Chondrocyte (in vitro differentiated cells): ENCODE measurements at regions not wholly inside any gene's neighbourhood (a gene's known extent, or its start where the extent isn't known, plus 50 kb on each side); places are given as distances from the start of the nearest gene placed in this dataset.

Experiments
- DNase-seq: peaks from one replicate; pipeline ENCODE4 v3.0.0; 2021; ENCODE audit warnings: mixed read lengths, low spot score
- H3K27ac Mint-ChIP-seq: one replicate; pipeline ENCODE4 v1.8.0; 2021; ENCODE audit warnings: mild to moderate bottlenecking, moderate library complexity, mixed read lengths; ENCODE audit not compliant: unreplicated experiment
- H3K27me3 Mint-ChIP-seq: 2 replicates; pipeline ENCODE4 v1.8.0; 2021; ENCODE audit warnings: low read depth, mixed read lengths
- H3K36me3 Mint-ChIP-seq: 2 replicates; pipeline ENCODE4 v1.8.0; 2021; ENCODE audit warnings: low read depth, mixed read lengths
- H3K4me1 Mint-ChIP-seq: 2 replicates; pipeline ENCODE4 v1.8.0; 2021; ENCODE audit warnings: low read depth, mild to moderate bottlenecking, mixed read lengths
- H3K4me3 Mint-ChIP-seq: one replicate; pipeline ENCODE4 v1.8.0; 2021; ENCODE audit warnings: mild to moderate bottlenecking, moderate library complexity, mixed read lengths; ENCODE audit not compliant: unreplicated experiment
- H3K9me3 Mint-ChIP-seq: 2 replicates; pipeline ENCODE4 v1.8.0; 2021; ENCODE audit warnings: low read depth, mixed read lengths
- CTCF ChIP-seq: fragments of 200-600 bp; sonication (generic); IDR thresholded peaks from 2 replicates; pipeline ENCODE4 v1.5.0; 2021; ENCODE audit warnings: antibody characterized with exemption, mild to moderate bottlenecking, moderate library complexity

GRCh38 chr12:114767084-114767760 is 83.2 kb upstream of the TBX3 start:
- Mint-ChIP-seq H3K4me1 (no peaks in the 10 kb centered on the region), H3K36me3 (no peaks in the 10 kb centered on the region), H3K27me3 (peaks cover 5% of the 10 kb centered on the region), H3K4me3 (no peak overlapping the region), H3K9me3 (no peaks in the 10 kb centered on the region), H3K27ac (no peak overlapping the region)
- DNase-seq: no peak
- no peak for TF ChIP-seq CTCF

GRCh38 chr12:114765960-114766691 is 82.2 kb upstream of the TBX3 start:
- Mint-ChIP-seq H3K36me3 (no peaks in the 10 kb centered on the region), H3K27ac (no peak overlapping the region), H3K9me3 (no peaks in the 10 kb centered on the region), H3K4me3 (no peak overlapping the region), H3K4me1 (no peaks in the 10 kb centered on the region), H3K27me3 (peaks cover 5% of the 10 kb centered on the region)
- no peak for DNase-seq
- no peak for TF ChIP-seq CTCF

- Mint-ChIP-seq H3K4me1 (no peaks in the 10 kb centered on the region), H3K9me3 (no peaks in the 10 kb centered on the region), H3K27me3 (peaks cover 5% of the 10 kb centered on the region), H3K36me3 (no peaks in the 10 kb centered on the region), H3K4me3 (no peak overlapping the region), H3K27ac (no peak overlapping the region)
- no peak for TF ChIP-seq CTCF
- DNase-seq: no peak
These were observed 80.5 kb upstream of the TBX3 start for GRCh38 chr12:114764510-114764909.

- no peak overlapping the region for H3K27ac Mint-ChIP-seq
- H3K4me3 Mint-ChIP-seq: no peak overlapping the region
- no peak for TF ChIP-seq CTCF
- no peaks in the 10 kb centered on the region for H3K4me1 Mint-ChIP-seq
- no peak for DNase-seq
- peaks cover 5% of the 10 kb centered on the region for H3K27me3 Mint-ChIP-seq
- H3K9me3 Mint-ChIP-seq: no peaks in the 10 kb centered on the region
- H3K36me3 Mint-ChIP-seq: no peaks in the 10 kb centered on the region
These were observed 78.6 kb upstream of the TBX3 start for GRCh38 chr12:114762490-114763110.

GRCh38 chr12:114760151-114760877 is 76.3 kb upstream of the TBX3 start:
- H3K36me3 Mint-ChIP-seq: no peaks in the 10 kb centered on the region
- DNase-seq: no peak
- TF ChIP-seq CTCF: no peak
- no peaks in the 10 kb centered on the region for H3K9me3 Mint-ChIP-seq
- H3K27me3 Mint-ChIP-seq: no peaks in the 10 kb centered on the region
- H3K27ac Mint-ChIP-seq: no peak overlapping the region
- H3K4me1 Mint-ChIP-seq: no peaks in the 10 kb centered on the region
- no peak overlapping the region for H3K4me3 Mint-ChIP-seq
